H1 (cell line): ENCODE measurements at regions not wholly inside any gene's neighbourhood (a gene's known extent, or its start where the extent isn't known, plus 50 kb on each side); places are given as distances from the start of the nearest gene placed in this dataset.
"Not testable (repeated sequence)": the region's sequence is repeated elsewhere in the genome, so short reads cannot be mapped to it uniquely, and the experiment has no call there.

Experiments
- CTCF ChIA-PET: fragments of 300-600 bp; sonication (Branson Sonifier 250); formaldehyde crosslinking; loops from one replicate; lab custom pipeline; 2021; ENCODE audit not compliant: partially characterized antibody; lab: Charles Lee
- POLR2A ChIA-PET: fragments of 300-600 bp; sonication (Branson Sonifier 250); formaldehyde crosslinking; loops from one replicate; lab custom pipeline; 2021; ENCODE audit warnings: inconsistent platforms; ENCODE audit not compliant: partially characterized antibody; lab: Charles Lee
- DNase-seq, 2 experiments: peaks; one replicate each; pipeline versions ENCODE4 v3.0.0 to v3.0.0-alpha.2; 2010 to 2022; ENCODE audit warnings: low spot score in 2 of 2, low read depth in 1 of 2, mixed read lengths in 1 of 2
- FAIRE-seq: peaks from 2 replicates; lab custom pipeline; 2011; peaks lifted over from hg19 to GRCh38; lab: Jason Lieb, UNC
- H2AFZ ChIP-seq: 2 replicates; pipeline ENCODE4 v1.8.1; 2012; ENCODE audit warnings: low read length, inconsistent platforms
- H2AK5ac ChIP-seq: 2 replicates; pipeline ENCODE4 v1.6.1; 2013; ENCODE audit warnings: low read depth, low read length
- H2BK120ac ChIP-seq: replicated peaks from 2 replicates; pipeline ENCODE3; 2013; ENCODE audit warnings: low read depth, low read length, inconsistent platforms
- H2BK12ac ChIP-seq: 2 replicates; pipeline ENCODE4 v1.6.1; 2013; ENCODE audit warnings: low read depth, low read length
- H2BK15ac ChIP-seq: 2 replicates; pipeline ENCODE4 v1.6.1; 2013; ENCODE audit warnings: low read length
- H2BK20ac ChIP-seq: 2 replicates; pipeline ENCODE4 v1.6.1; 2013; ENCODE audit warnings: low read length
- H2BK5ac ChIP-seq: 2 replicates; pipeline ENCODE4 v1.6.1; 2013; ENCODE audit warnings: low read depth, low read length
- H3K14ac ChIP-seq: 2 replicates; pipeline ENCODE4 v1.6.1; 2013; ENCODE audit warnings: inconsistent platforms; ENCODE audit not compliant: insufficient read length
- H3K18ac ChIP-seq: 2 replicates; pipeline ENCODE4 v1.6.1; 2013; ENCODE audit warnings: low read length; ENCODE audit errors: extremely low read depth
- H3K23ac ChIP-seq: 2 replicates; pipeline ENCODE4 v1.6.1; 2013; ENCODE audit warnings: inconsistent platforms; ENCODE audit not compliant: insufficient read length
- H3K23me2 ChIP-seq: 2 replicates; pipeline ENCODE4 v1.6.1; 2013; ENCODE audit warnings: low read depth, low read length
- H3K27ac ChIP-seq: 2 replicates; pipeline ENCODE4 v1.6.1; 2011; ENCODE audit warnings: low read depth, low read length, inconsistent platforms
- H3K27me3 ChIP-seq, 4 experiments: replicated peaks in 1 of 4; 1 replicate in 1 of 4; 2 replicates in 3 of 4; pipeline versions ENCODE4 v1.6.1 to v1.8.1; 2011 to 2013; ENCODE audit warnings: low read length in 3 of 4, mild to moderate bottlenecking in 3 of 4, inconsistent platforms in 2 of 4, mixed read lengths in 2 of 4, moderate library complexity in 1 of 4; ENCODE audit not compliant: control insufficient read depth in 3 of 4, insufficient read depth in 3 of 4; ENCODE audit errors: extremely low read depth in 1 of 4
- H3K36me3 ChIP-seq, 4 experiments: 2 replicates each; pipeline versions ENCODE4 v1.6.1 to v1.8.1; 2011 to 2013; ENCODE audit warnings: mild to moderate bottlenecking in 4 of 4, low read length in 3 of 4, moderate library complexity in 2 of 4, control low read depth in 1 of 4, inconsistent platforms in 1 of 4; ENCODE audit not compliant: insufficient read depth in 4 of 4, control insufficient read depth in 2 of 4
- H3K4ac ChIP-seq: replicated peaks from 2 replicates; pipeline ENCODE3; 2013; ENCODE audit warnings: low read length, low read depth, mixed read lengths, inconsistent platforms; ENCODE audit not compliant: insufficient read length
- H3K4me1 ChIP-seq, 4 experiments: replicated peaks in 1 of 4; 1 replicate in 1 of 4; 2 replicates in 3 of 4; pipeline versions ENCODE4 v1.6.1 to v1.8.1; 2011 to 2013; ENCODE audit warnings: low read length in 3 of 4, inconsistent platforms in 2 of 4, mixed read lengths in 1 of 4; ENCODE audit not compliant: insufficient read depth in 4 of 4, control insufficient read depth in 3 of 4
- H3K4me2 ChIP-seq, 2 experiments: 2 replicates each; pipeline versions ENCODE4 v1.6.1 to v1.8.1; 2011 to 2013; ENCODE audit warnings: low read depth in 2 of 2, low read length in 2 of 2, control low read depth in 1 of 2, inconsistent platforms in 1 of 2, mild to moderate bottlenecking in 1 of 2; ENCODE audit not compliant: insufficient read depth in 1 of 2
- H3K4me3 ChIP-seq, 4 experiments: fragments of 200-600, 300-600 bp in 1 of 4; sonication (generic), shearing (Covaris generic), sonication (Bioruptor Twin) in 1 of 4; 2 replicates each; pipeline versions ENCODE4 v1.5.1 to v1.8.1; 2011 to 2016; ENCODE audit warnings: low read length in 4 of 4, low read depth in 3 of 4, control low read depth in 2 of 4, inconsistent platforms in 2 of 4, mild to moderate bottlenecking in 2 of 4, mixed read lengths in 1 of 4, moderate library complexity in 1 of 4; ENCODE audit not compliant: insufficient read depth in 2 of 4; ENCODE audit errors: extremely low read depth in 1 of 4
- H3K56ac ChIP-seq: replicated peaks from 2 replicates; pipeline ENCODE3; 2013; ENCODE audit warnings: low read depth, mild to moderate bottlenecking, mixed read lengths, low read length, inconsistent platforms; ENCODE audit not compliant: insufficient read length
- H3K79me1 ChIP-seq: 2 replicates; pipeline ENCODE4 v1.6.1; 2013; ENCODE audit warnings: low read depth, low read length, control low read depth
- H3K79me2 ChIP-seq, 2 experiments: 2 replicates each; pipeline versions ENCODE4 v1.6.1 to v1.8.1; 2012 to 2013; ENCODE audit warnings: low read length in 2 of 2, mild to moderate bottlenecking in 2 of 2, inconsistent platforms in 1 of 2; ENCODE audit not compliant: insufficient read depth in 2 of 2, control insufficient read depth in 1 of 2
- H3K9ac ChIP-seq, 4 experiments: replicated peaks in 1 of 4; 1 replicate in 1 of 4; 2 replicates in 3 of 4; pipeline versions ENCODE4 v1.6.1 to v1.8.1; 2011 to 2013; ENCODE audit warnings: low read depth in 3 of 4, low read length in 3 of 4, control low read depth in 2 of 4, mild to moderate bottlenecking in 2 of 4, moderate library complexity in 2 of 4, inconsistent platforms in 1 of 4; ENCODE audit errors: extremely low read depth in 1 of 4
- H3K9me3 ChIP-seq, 2 experiments: 2 replicates each; pipeline versions ENCODE4 v1.6.1 to v1.8.1; 2012 to 2013; ENCODE audit warnings: mild to moderate bottlenecking in 2 of 2, moderate library complexity in 2 of 2, control low read depth in 1 of 2, inconsistent platforms in 1 of 2, low read depth in 1 of 2, low read length in 1 of 2, mixed read lengths in 1 of 2; ENCODE audit not compliant: insufficient read depth in 2 of 2
- H4K20me1 ChIP-seq, 2 experiments: replicated peaks in 1 of 2; 2 replicates each; pipeline versions ENCODE3 to v1.8.1; 2011 to 2013; ENCODE audit warnings: inconsistent platforms in 2 of 2, low read length in 2 of 2, mild to moderate bottlenecking in 1 of 2; ENCODE audit not compliant: insufficient read depth in 2 of 2, control insufficient read depth in 1 of 2
- H4K5ac ChIP-seq: 2 replicates; pipeline ENCODE4 v1.6.1; 2013; ENCODE audit warnings: low read length, low read depth, mixed read lengths, inconsistent platforms; ENCODE audit not compliant: insufficient read length
- H4K8ac ChIP-seq: 2 replicates; pipeline ENCODE4 v1.8.0; 2013; ENCODE audit warnings: mild to moderate bottlenecking, moderate library complexity, low read length, inconsistent platforms; ENCODE audit not compliant: insufficient read depth; ENCODE audit errors: extremely low read depth
- H4K91ac ChIP-seq: replicated peaks from 2 replicates; pipeline ENCODE3; 2013; ENCODE audit warnings: low read length, mixed read lengths, inconsistent platforms; ENCODE audit not compliant: insufficient read length
- CBX8 ChIP-seq: fragments of 300-800, 300-1000 bp; sonication (generic); IDR thresholded peaks from 2 replicates; pipeline ENCODE4 v1.7.1; 2016; ENCODE audit warnings: low read depth, low read length, borderline replicate concordance
- CHD2 ChIP-seq: IDR thresholded peaks from 2 replicates; pipeline ENCODE4 v1.6.1; 2012; ENCODE audit warnings: low read length, improper control_type of control experiment
- CREB1 ChIP-seq: IDR thresholded peaks from 2 replicates; pipeline ENCODE4 v1.6.1; 2012; ENCODE audit warnings: inconsistent platforms
- EP300 ChIP-seq, 2 experiments: IDR thresholded peaks; 1 replicate in 1 of 2; 2 replicates in 1 of 2; pipeline ENCODE4 v1.6.1; 2011 to 2012; ENCODE audit warnings: low read depth in 2 of 2, low read length in 2 of 2, mild to moderate bottlenecking in 2 of 2, borderline replicate concordance in 1 of 2, inconsistent platforms in 1 of 2, moderate library complexity in 1 of 2
- KDM5A ChIP-seq: fragments of 200-600 bp; IDR thresholded peaks from 2 replicates; pipeline ENCODE4 v1.7.1; 2012; ENCODE audit warnings: mild to moderate bottlenecking, low read length, inconsistent platforms, mixed read lengths
- SIRT6 ChIP-seq: IDR thresholded peaks from one replicate; pipeline ENCODE4 v1.7.1; 2012; ENCODE audit warnings: low read length, inconsistent platforms
- ZNF274 ChIP-seq: IDR thresholded peaks from 2 replicates; pipeline ENCODE4 v1.7.0; 2012; ENCODE audit warnings: low read length, borderline replicate concordance; ENCODE audit errors: extremely low read depth
- WGBS, 2 experiments: shearing (Covaris generic) in 1 of 2; methylation state at CpG; one replicate each; pipeline versions ENCODE4 v1.1.6 to v1.1.7; 2013 to 2015; ENCODE audit warnings: low lambda C conversion rate in 2 of 2, mixed read lengths in 2 of 2, inconsistent platforms in 1 of 2, low coverage in 1 of 2, missing lambda C conversion rate in 1 of 2; ENCODE audit not compliant: insufficient replicate concordance in 2 of 2, insufficient coverage in 1 of 2, insufficient read length in 1 of 2; ENCODE audit errors: extremely low coverage in 1 of 2, missing lambda C conversion rate in 1 of 2; 5-methylcytosine and 5-hydroxymethylcytosine counted together

- TF ChIP-seq KDM5A = no peak
- no peak for TF ChIP-seq ZNF274
- no peak for TF ChIP-seq CBX8
- no peak for TF ChIP-seq CREB1
- TF ChIP-seq SIRT6 = no peak
- no peak for TF ChIP-seq EP300 (IDR thresholded peaks at IDR 0.05; ENCODE audit: borderline replicate concordance in 1 of 2, low read depth in 2 of 2, low read length in 2 of 2)
- no peak for TF ChIP-seq CHD2
Observed at GRCh38 chr12:33111850-33112249, 215.3 kb upstream of the PKP2 start (continued).

DNA sequence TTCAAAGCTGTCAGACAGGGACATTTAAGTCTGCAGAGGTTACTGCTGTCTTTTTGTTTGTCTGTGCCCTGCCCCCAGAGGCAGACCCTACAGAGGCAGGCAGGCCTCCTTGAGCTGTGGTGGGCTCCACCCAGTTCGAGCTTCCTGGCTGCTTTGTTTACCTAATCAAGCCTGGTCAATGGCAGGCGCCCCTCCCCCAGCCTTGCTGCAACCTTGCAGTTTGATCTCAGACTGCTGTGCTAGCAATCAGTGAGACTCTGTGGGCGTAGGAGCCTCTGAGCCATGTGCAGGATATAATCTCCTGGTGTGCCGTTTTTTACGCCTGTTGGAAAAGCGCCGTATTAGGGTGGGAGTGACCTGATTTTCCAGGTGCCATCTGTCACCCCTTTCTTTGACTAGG is 211.2 kb upstream of the PKP2 start:
- H3K79me1 ChIP-seq, H3K14ac ChIP-seq, H3K23me2 ChIP-seq, H3K27ac ChIP-seq, H3K4me1 ChIP-seq, H4K8ac ChIP-seq, H3K4me2 ChIP-seq, DNase-seq, H3K23ac ChIP-seq, H4K5ac ChIP-seq, CTCF ChIA-PET, H3K9ac ChIP-seq, H3K4ac ChIP-seq, H3K79me2 ChIP-seq, H4K20me1 ChIP-seq, FAIRE-seq, POLR2A ChIA-PET, H2BK12ac ChIP-seq, H2AFZ ChIP-seq, H3K56ac ChIP-seq, H3K4me3 ChIP-seq, H4K91ac ChIP-seq, H3K18ac ChIP-seq, H2AK5ac ChIP-seq, H2BK5ac ChIP-seq, H3K36me3 ChIP-seq, H2BK120ac ChIP-seq, H3K27me3 ChIP-seq, H2BK15ac ChIP-seq, H2BK20ac ChIP-seq: not testable (repeated sequence)
- H3K9me3 ChIP-seq = peaks cover 13 to 19% of the 10 kb centered on the region in 2 experiments; a peak in 3 of 4 replicates
- whole genome bisulfite sequencing, 2 experiments = 91% methylated on average over 7 of the region's 7 CpGs; no CpG with 5 or more reads in 1 of the 2 experiments
